ENCODE measurements at regions not wholly inside any gene's neighbourhood (a gene's known extent, or its start where the extent isn't known, plus 50 kb on each side); places are given as distances from the start of the nearest gene placed in this dataset.

- TF ChIP-seq POLR2A (IDR thresholded peaks at IDR 0.05) (no peak), CTCF (IDR thresholded peaks at IDR 0.05 in 8 of 11, conservative IDR thresholded peaks at IDR 0.05 in 3 of 11) (no peak), POLR2AphosphoS5 (IDR thresholded peaks at IDR 0.05) (no peak)
- 36 to 94% (median 52%) methylated on average over 1 of the region's 1 CpG for WGBS, 5 donors
- intact Hi-C loops (cut with DNase I; ENCODE audit: low total_unique reads): no loop called here
- peaks cover 0 to 4% (median 0%) of the 10 kb centered on the region in 6 donors for H3K4me1 ChIP-seq
- H3K4me3 ChIP-seq: no peak overlapping the region
- DNase-seq: no peak
- no peaks in the 10 kb centered on the region for H3K36me3 ChIP-seq
- peaks cover 0 to 54% (median 5%) of the 10 kb centered on the region in 7 donors for H3K27me3 ChIP-seq (replicated peaks in 1 of 7)
- peaks cover 7 to 46% (median 34%) of the 10 kb centered on the region in 8 donors for H3K9me3 ChIP-seq
- no peak overlapping the region for H3K27ac ChIP-seq
These were observed 144.2 kb downstream of the PTPRU start for GRCh38 chr1:29380532-29380931.

GRCh38 chr1:29379443-29380073 lies 143.2 kb downstream of the PTPRU start:
- Histone ChIP-seq H3K36me3 (no peaks in the 10 kb centered on the region), H3K9me3 (peaks cover 7 to 56% (median 36%) of the 10 kb centered on the region in 8 donors), H3K27me3 (replicated peaks in 1 of 7) (peaks cover 0 to 54% (median 5%) of the 10 kb centered on the region in 7 donors), H3K4me3 (no peak overlapping the region), H3K27ac (no peak overlapping the region), H3K4me1 (peaks cover 0 to 4% (median 0%) of the 10 kb centered on the region in 6 donors)
- TF ChIP-seq CTCF (IDR thresholded peaks at IDR 0.05 in 8 of 11, conservative IDR thresholded peaks at IDR 0.05 in 3 of 11): peak in 5 of 11 experiments; percentile 17 to 28 (median 24)
- no peak for TF ChIP-seq POLR2AphosphoS5 (IDR thresholded peaks at IDR 0.05)
- TF ChIP-seq POLR2A (IDR thresholded peaks at IDR 0.05): no peak
- intact Hi-C loops (cut with DNase I; ENCODE audit: low total_unique reads): no loop called here
- WGBS, 5 donors: 18 to 26% (median 24%) methylated on average over 7 of the region's 7 CpGs
- no peak for DNase-seq

Small RNAs in the stretch of these regions (small RNA-seq; reads per million reads assigned to genes)
- gene AL021921.1: 0 reads per million in 4 donors

Data from spleen (tissue), 11 donors.